GM12874 (cell line): ENCODE measurements at regions not wholly inside any gene's neighbourhood (a gene's known extent, or its start where the extent isn't known, plus 50 kb on each side); places are given as distances from the start of the nearest gene placed in this dataset.

Experiments used
- TF ChIP-seq, protein P1 (sequence below): IDR thresholded peaks from 2 replicates; pipeline ENCODE4 v1.5.1; 2011; ENCODE audit warnings: low read depth, mild to moderate bottlenecking, control low read depth, low read length, moderate library complexity; ENCODE audit not compliant: insufficient read depth

DNA sequence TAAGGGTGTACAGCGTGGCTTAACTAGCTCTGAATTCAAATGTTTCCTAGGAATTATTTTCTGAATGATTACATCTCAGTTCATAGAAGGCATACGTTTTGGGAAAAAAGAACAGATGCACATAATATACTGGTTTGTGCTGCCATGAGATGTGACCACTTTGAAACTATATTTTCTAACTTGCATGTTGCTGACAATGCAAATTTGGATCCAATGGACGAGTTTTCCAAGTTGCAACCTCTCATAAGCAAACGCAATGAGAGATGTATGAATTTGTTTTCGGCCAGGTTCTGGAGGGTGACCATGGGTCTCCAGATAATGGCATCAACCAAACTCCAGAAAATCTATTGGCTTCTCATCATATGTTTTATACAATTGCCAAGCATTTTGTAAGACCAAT is 1445.4 kb downstream of the AACS start:
- TF ChIP-seq, protein P1, sequence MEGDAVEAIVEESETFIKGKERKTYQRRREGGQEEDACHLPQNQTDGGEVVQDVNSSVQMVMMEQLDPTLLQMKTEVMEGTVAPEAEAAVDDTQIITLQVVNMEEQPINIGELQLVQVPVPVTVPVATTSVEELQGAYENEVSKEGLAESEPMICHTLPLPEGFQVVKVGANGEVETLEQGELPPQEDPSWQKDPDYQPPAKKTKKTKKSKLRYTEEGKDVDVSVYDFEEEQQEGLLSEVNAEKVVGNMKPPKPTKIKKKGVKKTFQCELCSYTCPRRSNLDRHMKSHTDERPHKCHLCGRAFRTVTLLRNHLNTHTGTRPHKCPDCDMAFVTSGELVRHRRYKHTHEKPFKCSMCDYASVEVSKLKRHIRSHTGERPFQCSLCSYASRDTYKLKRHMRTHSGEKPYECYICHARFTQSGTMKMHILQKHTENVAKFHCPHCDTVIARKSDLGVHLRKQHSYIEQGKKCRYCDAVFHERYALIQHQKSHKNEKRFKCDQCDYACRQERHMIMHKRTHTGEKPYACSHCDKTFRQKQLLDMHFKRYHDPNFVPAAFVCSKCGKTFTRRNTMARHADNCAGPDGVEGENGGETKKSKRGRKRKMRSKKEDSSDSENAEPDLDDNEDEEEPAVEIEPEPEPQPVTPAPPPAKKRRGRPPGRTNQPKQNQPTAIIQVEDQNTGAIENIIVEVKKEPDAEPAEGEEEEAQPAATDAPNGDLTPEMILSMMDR, result no peak

DNA sequence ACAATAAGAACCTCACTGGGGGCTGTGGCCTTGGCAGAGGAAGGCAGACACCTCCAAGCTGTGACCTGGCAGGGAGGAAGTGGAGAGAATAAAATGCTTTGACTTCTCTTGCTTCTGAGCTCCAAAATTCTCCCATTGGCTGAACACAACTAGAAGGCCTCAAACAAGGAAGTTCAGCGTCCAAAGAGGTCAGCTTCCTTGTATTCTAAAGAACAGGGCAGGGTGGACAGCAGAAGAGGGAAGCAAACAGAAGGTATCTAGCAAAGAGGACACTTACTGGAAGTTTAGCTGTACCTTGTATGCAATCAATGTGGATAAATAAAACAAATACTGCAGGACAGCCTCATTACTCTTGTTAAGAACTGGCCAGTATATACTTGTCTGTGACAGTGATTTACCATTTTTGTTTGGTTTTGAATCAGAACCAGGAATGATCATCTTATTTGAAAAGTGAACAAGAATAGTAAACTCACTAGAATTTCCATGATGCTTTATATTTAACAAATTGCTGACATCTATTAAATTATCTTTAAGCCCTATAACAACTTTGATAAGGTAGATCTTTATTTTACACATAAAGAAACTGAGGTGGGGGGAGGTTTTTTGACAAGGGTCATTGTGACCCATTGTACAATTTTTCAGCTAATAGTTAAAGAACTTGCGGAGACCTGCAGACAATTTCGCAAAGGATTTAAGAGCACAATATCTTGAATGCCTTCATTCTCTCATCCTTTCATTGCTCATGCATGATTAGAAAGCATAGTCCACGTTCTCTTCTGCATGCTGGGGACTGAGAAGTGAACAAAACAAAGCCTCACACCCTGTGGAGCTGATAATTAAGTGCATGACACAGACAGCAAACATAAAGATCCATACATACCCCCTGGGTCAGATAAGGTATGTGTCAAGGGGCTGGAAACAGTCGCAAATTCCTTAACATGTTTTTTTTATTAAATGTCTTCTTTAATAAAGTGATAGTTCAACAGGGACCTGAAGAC is 1448.0 kb downstream of the AACS start:
- TF ChIP-seq, protein P1, result no peak

DNA sequence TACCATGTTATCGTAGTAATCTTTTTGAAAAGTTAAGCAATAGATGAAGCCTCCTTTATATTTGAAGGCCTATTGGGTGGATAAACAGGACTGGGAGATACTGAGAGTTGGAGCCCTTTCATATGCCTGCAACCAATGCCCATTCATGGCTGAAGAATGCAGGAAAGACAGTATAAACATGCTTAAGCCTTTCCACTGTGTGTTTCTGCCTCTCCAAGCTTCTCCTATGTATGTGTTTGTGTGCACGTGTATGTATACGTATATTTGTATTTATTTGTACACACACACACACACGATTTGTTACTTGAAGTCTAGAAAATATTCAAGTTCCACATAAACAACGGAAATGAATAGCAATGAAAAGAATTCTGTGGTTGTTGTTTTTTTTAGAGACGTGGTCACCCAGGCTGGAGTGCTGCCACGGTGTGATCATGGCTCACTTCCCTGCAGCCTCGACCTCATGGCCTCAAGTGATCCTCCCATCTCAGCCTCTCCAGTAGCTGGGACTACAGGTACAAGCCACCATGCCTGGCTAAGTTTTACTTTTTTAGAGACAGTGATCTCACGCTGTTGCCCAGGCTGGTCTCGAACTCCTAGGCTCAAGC is 1453.5 kb downstream of the AACS start:
- TF ChIP-seq, protein P1, result no peak

DNA sequence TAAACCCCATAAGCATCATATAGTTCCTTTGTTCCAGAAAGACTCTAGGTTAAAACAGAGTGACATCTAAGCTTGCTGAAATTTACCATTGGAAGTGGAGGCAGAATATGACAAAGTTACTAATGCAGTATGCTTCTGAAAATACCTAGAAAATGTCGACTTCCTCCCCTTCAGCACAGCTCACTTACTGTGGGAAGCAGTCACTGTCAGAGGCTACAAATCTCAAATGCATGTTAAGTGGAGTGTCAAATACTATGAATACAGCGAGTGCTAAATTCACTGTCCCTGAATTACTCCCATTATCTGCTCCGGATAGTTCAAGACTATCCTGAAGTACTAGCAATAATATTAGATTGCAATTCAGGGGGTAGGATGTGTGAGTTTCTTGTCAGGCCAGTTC is 1454.6 kb downstream of the AACS start:
- TF ChIP-seq, protein P1, result no peak

DNA sequence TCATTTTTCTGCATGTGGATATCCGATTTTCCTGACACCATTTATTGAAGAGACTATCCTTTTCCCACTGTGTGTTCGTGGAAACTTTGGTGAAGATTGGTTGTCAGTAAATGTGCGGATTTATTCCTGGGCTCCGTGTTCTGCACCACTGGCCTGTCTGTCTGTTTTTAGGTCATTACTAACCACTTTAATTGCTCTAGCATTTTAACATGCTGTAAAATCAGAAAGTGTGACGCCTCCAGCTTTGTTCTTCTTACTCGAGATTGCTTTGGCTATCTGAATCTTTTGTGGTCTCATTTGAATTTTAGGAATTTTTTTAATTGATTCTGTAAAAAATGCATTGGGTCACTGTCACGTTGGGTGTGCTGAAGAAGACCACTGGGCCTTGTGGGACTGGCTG is 1458.7 kb downstream of the AACS start:
- TF ChIP-seq, protein P1, result no peak

DNA sequence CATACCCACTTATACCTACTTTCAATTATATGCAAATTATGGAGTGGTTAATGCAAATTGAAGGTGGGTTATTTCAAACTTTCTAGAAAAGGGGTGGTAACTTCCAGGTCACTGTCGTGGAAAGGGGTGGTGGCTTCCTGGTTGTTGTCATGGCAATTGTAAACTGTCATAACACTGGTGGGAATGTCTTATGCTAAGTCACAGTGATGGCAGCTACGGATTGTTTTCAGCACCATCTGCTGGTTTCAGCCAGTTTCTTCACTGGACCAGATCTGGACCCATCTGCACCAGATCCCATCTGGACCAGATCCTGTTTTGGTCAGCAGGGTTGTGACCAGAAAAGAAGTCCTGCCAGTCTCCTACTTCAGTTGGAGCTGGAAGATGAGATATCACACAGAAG is 1469.3 kb downstream of the AACS start:
- TF ChIP-seq, protein P1, result no peak

DNA sequence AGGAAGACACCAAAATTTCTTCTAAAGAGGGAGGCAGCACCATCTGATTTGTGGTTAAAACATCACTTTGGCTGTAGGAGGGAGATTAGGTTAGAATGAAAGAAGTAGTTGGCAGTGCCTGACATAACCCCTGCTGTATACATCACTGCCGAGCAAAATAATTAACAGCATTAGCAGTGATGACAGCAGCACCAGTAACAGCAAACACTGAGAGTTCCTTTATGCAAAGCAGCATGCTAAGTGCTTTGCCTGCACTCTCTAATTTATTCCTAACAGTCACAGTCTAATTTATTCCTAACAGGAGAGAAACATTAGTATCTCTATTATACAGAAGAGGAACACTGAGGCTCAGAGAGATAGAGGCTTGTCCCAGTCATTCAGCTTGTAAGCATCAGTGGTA is 1469.7 kb downstream of the AACS start:
- TF ChIP-seq, protein P1, result no peak
